ENCODE measurements at regions not wholly inside any gene's neighbourhood (a gene's known extent, or its start where the extent isn't known, plus 50 kb on each side); places are given as distances from the start of the nearest gene placed in this dataset.

DNA sequence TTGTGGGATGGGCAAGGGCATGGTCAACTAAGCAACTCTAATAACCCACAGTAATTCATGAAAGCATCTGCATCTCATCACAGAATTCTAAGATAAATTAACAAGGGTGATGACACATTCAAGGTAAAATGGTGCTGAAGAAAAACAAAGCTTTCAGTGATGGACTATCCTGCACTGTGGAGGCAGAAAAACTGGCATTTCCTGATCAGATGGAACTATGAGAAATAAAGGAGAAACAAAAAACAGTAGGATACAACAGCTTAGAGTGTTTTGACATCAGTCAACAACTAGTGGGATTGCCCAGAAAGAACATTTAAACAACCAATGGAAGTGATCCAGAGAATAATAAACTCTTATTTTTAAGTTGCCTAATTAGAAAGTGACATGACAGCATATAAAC is 327.0 kb downstream of the KLF5 start:
- Histone ChIP-seq H3K27ac (no peak overlapping the region), H3K36me3 (replicated peaks in 1 of 2; ENCODE audit: insufficient read depth in 1 of 2, low read depth in 2 of 2) (no peaks in the 10 kb centered on the region), H3K4me1 (no peaks in the 10 kb centered on the region), H3K4me3 (no peak overlapping the region), H3K9me3 (no peaks in the 10 kb centered on the region), H3K27me3 (no peaks in the 10 kb centered on the region)
- ATAC-seq (no peak), DNase-seq (no peak)
- no peak for TF ChIP-seq POLR2A (IDR thresholded peaks at IDR 0.05)
- TF ChIP-seq, protein P1, sequence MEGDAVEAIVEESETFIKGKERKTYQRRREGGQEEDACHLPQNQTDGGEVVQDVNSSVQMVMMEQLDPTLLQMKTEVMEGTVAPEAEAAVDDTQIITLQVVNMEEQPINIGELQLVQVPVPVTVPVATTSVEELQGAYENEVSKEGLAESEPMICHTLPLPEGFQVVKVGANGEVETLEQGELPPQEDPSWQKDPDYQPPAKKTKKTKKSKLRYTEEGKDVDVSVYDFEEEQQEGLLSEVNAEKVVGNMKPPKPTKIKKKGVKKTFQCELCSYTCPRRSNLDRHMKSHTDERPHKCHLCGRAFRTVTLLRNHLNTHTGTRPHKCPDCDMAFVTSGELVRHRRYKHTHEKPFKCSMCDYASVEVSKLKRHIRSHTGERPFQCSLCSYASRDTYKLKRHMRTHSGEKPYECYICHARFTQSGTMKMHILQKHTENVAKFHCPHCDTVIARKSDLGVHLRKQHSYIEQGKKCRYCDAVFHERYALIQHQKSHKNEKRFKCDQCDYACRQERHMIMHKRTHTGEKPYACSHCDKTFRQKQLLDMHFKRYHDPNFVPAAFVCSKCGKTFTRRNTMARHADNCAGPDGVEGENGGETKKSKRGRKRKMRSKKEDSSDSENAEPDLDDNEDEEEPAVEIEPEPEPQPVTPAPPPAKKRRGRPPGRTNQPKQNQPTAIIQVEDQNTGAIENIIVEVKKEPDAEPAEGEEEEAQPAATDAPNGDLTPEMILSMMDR (IDR thresholded peaks at IDR 0.05): no peak
- intact Hi-C loops (cut with DNase I): no loop called here

DNA sequence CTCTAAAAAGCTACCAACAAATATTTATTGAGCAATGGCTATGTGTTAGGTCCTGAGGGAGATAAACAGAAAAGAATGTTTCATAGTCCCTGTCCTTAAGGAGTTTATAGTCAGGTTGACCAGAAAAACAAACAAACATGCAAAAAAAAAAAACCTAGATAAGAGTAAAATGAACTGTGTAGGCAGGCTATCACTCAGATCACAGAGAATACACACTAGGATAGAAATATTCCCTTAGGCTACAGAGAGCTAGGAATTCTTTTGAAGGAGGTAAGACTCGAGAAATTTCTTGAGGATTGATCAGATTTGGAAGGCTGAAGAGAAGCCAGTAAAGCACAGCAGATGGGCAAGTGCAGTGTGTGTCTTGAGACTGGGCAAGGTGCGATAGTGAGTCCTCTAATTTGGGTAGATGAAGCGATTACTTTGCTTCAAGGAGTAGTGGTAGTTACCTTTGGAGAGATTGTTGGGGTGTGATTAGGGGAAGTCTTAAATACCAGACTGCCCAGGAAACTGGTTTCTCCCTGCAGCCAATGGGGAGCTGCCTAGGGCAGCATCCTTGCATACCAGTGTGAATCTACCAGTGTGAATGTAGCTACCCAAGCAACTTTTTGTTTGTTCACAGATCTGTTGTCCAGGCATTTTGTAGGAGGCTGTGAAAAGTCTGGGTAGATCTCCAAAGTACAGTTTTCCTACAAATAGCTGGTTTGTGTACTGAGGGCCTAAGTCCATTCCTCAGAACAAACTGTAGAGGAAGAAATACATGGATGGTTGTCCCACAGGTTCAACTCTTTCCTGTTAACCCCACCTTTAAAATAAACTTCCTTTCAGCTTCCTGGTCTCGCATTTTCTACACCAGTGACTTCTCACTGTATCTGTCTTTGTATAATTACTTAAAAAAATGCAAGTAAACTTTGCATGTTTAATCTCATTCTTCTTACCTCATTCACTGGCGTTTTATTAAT is 314.1 kb downstream of the KLF5 start:
- DNase-seq: no peak

DNA sequence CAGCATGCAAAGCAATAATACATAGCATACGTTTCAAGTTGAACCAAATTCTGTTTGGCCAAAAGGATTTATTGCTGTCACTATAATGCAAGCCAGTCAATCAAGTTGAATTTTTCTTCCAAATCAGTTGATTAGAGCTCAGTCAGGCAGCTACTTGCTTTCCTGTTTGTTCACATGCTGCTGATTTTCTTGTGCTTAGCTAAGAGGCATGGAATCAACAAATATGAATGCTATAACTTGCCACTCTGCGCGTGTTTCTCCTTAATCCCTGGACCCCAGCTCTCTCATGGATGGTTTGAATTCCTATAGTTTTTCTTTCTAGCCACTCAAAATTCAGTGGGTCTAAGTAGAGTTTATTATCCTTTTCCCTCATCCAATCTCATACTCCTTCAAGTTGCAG is 311.3 kb downstream of the KLF5 start:
- TF ChIP-seq, protein P1 (IDR thresholded peaks at IDR 0.05): no peak
- no peak for TF ChIP-seq POLR2A (IDR thresholded peaks at IDR 0.05)
- intact Hi-C loops (cut with DNase I): no loop called here
- 90 to 92% methylated on average over 3 of the region's 3 CpGs for WGBS, 2 donors
- DNase-seq: no peak
- ATAC-seq: no peak
- H3K36me3 ChIP-seq (replicated peaks in 1 of 2; ENCODE audit: insufficient read depth in 1 of 2, low read depth in 2 of 2): no peaks in the 10 kb centered on the region
- H3K27ac ChIP-seq: no peak overlapping the region
- H3K4me1 ChIP-seq: peaks cover 24% of the 10 kb centered on the region
- H3K4me3 ChIP-seq: no peak overlapping the region
- H3K27me3 ChIP-seq: no peaks in the 10 kb centered on the region
- H3K9me3 ChIP-seq: no peaks in the 10 kb centered on the region

More for the DNA sequence above, 314.1 kb downstream of the KLF5 start:
- Histone ChIP-seq H3K27ac (no peak overlapping the region), H3K4me1 (peaks cover 13% of the 10 kb centered on the region), H3K9me3 (no peaks in the 10 kb centered on the region), H3K4me3 (no peak overlapping the region), H3K27me3 (no peaks in the 10 kb centered on the region), H3K36me3 (replicated peaks in 1 of 2; ENCODE audit: insufficient read depth in 1 of 2, low read depth in 2 of 2) (no peaks in the 10 kb centered on the region)
- ATAC-seq: no peak
- no peak for TF ChIP-seq POLR2A (IDR thresholded peaks at IDR 0.05)
- TF ChIP-seq, protein P1 (IDR thresholded peaks at IDR 0.05): no peak
- intact Hi-C loops (cut with DNase I): no loop called here
- 70 to 79% methylated on average over 5 of the region's 5 CpGs for WGBS, 2 donors

DNA sequence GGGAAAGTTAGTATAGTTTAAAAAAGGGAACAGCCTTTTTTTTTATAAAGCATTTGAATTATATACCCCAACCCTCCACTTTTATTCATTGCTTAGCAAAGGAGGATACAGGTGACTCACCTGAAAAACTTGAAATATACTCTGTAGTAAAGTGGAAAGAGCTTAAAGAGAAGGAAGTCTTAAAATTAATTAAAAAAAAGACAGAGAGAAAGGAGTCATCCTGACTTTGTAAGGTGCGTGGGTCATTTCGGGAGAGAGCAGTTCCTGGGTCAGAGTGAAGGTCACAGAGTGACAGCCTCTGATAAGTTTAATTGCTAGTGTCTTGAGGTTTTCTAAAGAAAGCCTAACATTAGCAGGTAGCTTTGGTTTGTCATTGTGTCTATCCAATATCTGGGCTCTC is 310.3 kb downstream of the KLF5 start:
- Histone ChIP-seq H3K27me3 (no peaks in the 10 kb centered on the region), H3K4me1 (peaks cover 26% of the 10 kb centered on the region), H3K9me3 (no peaks in the 10 kb centered on the region), H3K4me3 (no peak overlapping the region), H3K27ac (no peak overlapping the region), H3K36me3 (replicated peaks in 1 of 2; ENCODE audit: insufficient read depth in 1 of 2, low read depth in 2 of 2) (no peaks in the 10 kb centered on the region)
- no peak for TF ChIP-seq POLR2A (IDR thresholded peaks at IDR 0.05)
- TF ChIP-seq, protein P1 (IDR thresholded peaks at IDR 0.05): no peak
- intact Hi-C loops (cut with DNase I): no loop called here
- DNase-seq (no peak), ATAC-seq (no peak)
- WGBS, 2 donors: 17 to 31% methylated on average over 2 of the region's 2 CpGs

DNA sequence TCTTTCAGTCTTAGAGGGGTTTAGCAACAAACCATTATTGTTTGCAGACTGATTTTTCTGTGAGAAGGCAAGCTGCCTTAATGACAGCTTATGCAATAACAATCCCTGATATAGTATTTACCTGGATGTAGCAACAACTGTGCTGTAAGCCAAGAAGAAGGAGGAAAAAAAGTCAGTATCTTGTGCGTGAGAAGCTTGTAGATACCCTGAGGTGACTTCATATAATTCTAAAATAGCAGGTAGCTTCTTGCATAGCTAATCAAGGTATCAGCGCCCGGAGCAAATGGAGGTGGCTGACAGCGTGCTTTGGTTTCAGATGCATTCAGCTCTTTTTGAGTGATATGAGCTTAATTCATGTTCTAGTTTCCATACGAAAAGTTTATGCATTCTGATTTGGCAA is 309.8 kb downstream of the KLF5 start:
- DNase-seq (no peak), ATAC-seq (no peak)
- no peak for TF ChIP-seq POLR2A (IDR thresholded peaks at IDR 0.05)
- TF ChIP-seq, protein P1 (IDR thresholded peaks at IDR 0.05): no peak
- Histone ChIP-seq H3K27ac (no peak overlapping the region), H3K36me3 (replicated peaks in 1 of 2; ENCODE audit: insufficient read depth in 1 of 2, low read depth in 2 of 2) (no peaks in the 10 kb centered on the region), H3K4me1 (peaks cover 26% of the 10 kb centered on the region), H3K9me3 (no peaks in the 10 kb centered on the region), H3K4me3 (no peak overlapping the region), H3K27me3 (no peaks in the 10 kb centered on the region)
- 59 to 61% methylated on average over 5 of the region's 5 CpGs for WGBS, 2 donors
- intact Hi-C loops (cut with DNase I): no loop called here

Measured in body of pancreas (tissue), 4 donors.